A673 (cell line): ENCODE measurements at regions not wholly inside any gene's neighbourhood (a gene's known extent, or its start where the extent isn't known, plus 50 kb on each side); places are given as distances from the start of the nearest gene placed in this dataset.
"Not testable (repeated sequence)": the region's sequence is repeated elsewhere in the genome, so short reads cannot be mapped to it uniquely, and the experiment has no call there.

Experiments used
- BruUV-seq: library from RNA; stranded (reverse); fragments of 400-500 nt; replicated peaks from 2 replicates; lab custom pipeline; 2021; lab: Mats Ljungman, UMichigan
- CTCF ChIA-PET: fragments of 300-600 bp; sonication (Branson Sonifier 250); formaldehyde crosslinking; loops from one replicate; lab custom pipeline; 2022; ENCODE audit warnings: antibody characterized with exemption; lab: Charles Lee
- POLR2A ChIA-PET: fragments of 300-600 bp; sonication (Branson Sonifier 250); formaldehyde crosslinking; loops from one replicate; lab custom pipeline; 2022; ENCODE audit warnings: antibody characterized with exemption; ENCODE audit not compliant: low non-redundant PET; lab: Charles Lee
- DNase-seq: peaks from one replicate; pipeline ENCODE4 v3.0.0-alpha.2; 2015; ENCODE audit warnings: low spot score
- H3K27ac ChIP-seq: fragments of 200-600 bp; sonication (generic); 2 replicates; pipeline ENCODE4 v1.5.1; 2016; ENCODE audit warnings: mixed run types, low read depth, mild to moderate bottlenecking, mixed read lengths, antibody characterized with exemption, low read length; ENCODE audit not compliant: poor library complexity, severe bottlenecking
- H3K27me3 ChIP-seq: fragments of 200-600 bp; sonication (generic); replicated peaks from 2 replicates; pipeline ENCODE4 v1.6.1; 2017; ENCODE audit warnings: mixed run types, low read depth, mild to moderate bottlenecking, mixed read lengths, antibody characterized with exemption, low read length; ENCODE audit not compliant: insufficient read depth, poor library complexity
- H3K36me3 ChIP-seq: fragments of 200-600 bp; sonication (generic); 2 replicates; pipeline ENCODE4 v1.6.1; 2016; ENCODE audit warnings: mixed run types, mild to moderate bottlenecking, mixed read lengths, antibody characterized with exemption, low read length; ENCODE audit not compliant: insufficient read depth, poor library complexity, severe bottlenecking
- H3K4me1 ChIP-seq: fragments of 200-600 bp; sonication (generic); 2 replicates; pipeline ENCODE4 v1.6.1; 2017; ENCODE audit warnings: mixed run types, mild to moderate bottlenecking, mixed read lengths, antibody characterized with exemption, low read length; ENCODE audit not compliant: insufficient read depth, poor library complexity, severe bottlenecking
- H3K4me3 ChIP-seq: fragments of 200-600 bp; sonication (generic); 2 replicates; pipeline ENCODE4 v1.5.1; 2016; ENCODE audit warnings: low read depth, mixed run types, mild to moderate bottlenecking, mixed read lengths, low read length; ENCODE audit not compliant: poor library complexity, severe bottlenecking
- H3K9me3 ChIP-seq: fragments of 200-600 bp; sonication (generic); 2 replicates; pipeline ENCODE4 v1.6.1; 2016; ENCODE audit warnings: mixed run types, low read depth, mild to moderate bottlenecking, mixed read lengths, antibody characterized with exemption, low read length; ENCODE audit not compliant: poor library complexity, severe bottlenecking
- CTCF ChIP-seq: fragments of 300-800, 200-600 bp; sonication (generic); conservative IDR thresholded peaks from 2 replicates; pipeline ENCODE4 v1.5.1; 2017; ENCODE audit warnings: low read depth, mild to moderate bottlenecking, antibody characterized with exemption, low read length, moderate library complexity, mixed read lengths
- EZH2 ChIP-seq: fragments of 200-600 bp; sonication (generic); IDR thresholded peaks from 2 replicates; pipeline ENCODE4 v1.6.1; 2017; ENCODE audit warnings: borderline replicate concordance, low read depth, mild to moderate bottlenecking, mixed read lengths, antibody characterized with exemption, low read length; ENCODE audit not compliant: poor library complexity, severe bottlenecking
- intact Hi-C: fragments of 100-400 bp; cut with micrococcal nuclease; formaldehyde crosslinking; loops from one replicate; pipeline ENCODE4 v1.10.0; 2022; ENCODE audit not compliant: unreplicated experiment

GRCh38 chr12:76936275-76937193, 57.7 kb upstream of the CSRP2 start:
- H3K4me1 ChIP-seq, result no peaks in the 10 kb centered on the region
- H3K36me3 ChIP-seq, result no peaks in the 10 kb centered on the region
- no peaks in the 10 kb centered on the region for H3K27me3 ChIP-seq
- BruUV-seq, result no TSS peak
- H3K9me3 ChIP-seq, result no peaks in the 10 kb centered on the region
- ChIA-PET CTCF (interaction anchor here (0.7 kb wide), 1 partner anchor 116 kb away, joined by 3 read pairs; no protein-coding TSS in a partner anchor), POLR2A (interaction anchor here (0.7 kb wide), 1 partner anchor 376 kb away, joined by 4 read pairs; no protein-coding TSS in a partner anchor)
- H3K27ac ChIP-seq, result no peak overlapping the region
- no peak for DNase-seq
- no peak overlapping the region for H3K4me3 ChIP-seq
- TF ChIP-seq EZH2 (no peak), CTCF (no peak)
- intact Hi-C loops, result no loop called here

GRCh38 chr12:76933392-76933791, 54.6 kb upstream of the CSRP2 start:
- intact Hi-C loops, H3K4me1 ChIP-seq, H3K9me3 ChIP-seq, CTCF ChIA-PET, DNase-seq, H3K27ac ChIP-seq, H3K36me3 ChIP-seq, BruUV-seq, POLR2A ChIA-PET, H3K4me3 ChIP-seq, H3K27me3 ChIP-seq: not testable (repeated sequence)

DNA sequence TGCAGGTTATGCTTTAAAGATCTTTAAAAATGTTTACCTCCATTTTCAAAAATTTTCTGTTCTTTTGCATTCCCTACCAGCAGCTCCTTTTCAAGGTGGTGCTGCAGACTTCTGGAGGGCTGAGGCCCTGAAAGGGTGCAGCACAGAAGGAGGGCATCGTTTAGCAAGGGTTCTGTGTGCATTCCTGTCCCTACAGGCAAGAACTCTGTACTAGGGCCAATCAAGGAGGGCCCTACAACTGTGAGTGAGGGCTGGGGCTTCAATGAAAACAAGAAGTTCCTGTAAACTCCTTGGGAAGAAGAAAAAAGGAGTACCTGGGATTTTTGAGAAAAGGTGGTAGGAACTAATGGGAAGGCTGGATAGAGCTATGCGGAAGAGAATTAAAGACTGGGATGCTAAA, 50.7 kb upstream of the CSRP2 start:
- ChIA-PET CTCF (interaction anchor here (0.6 kb wide), 1 partner anchor 9 kb away, joined by 4 read pairs; no protein-coding TSS in a partner anchor), POLR2A (no interaction called here)
- Histone ChIP-seq H3K4me3 (no peak overlapping the region), H3K9me3 (no peaks in the 10 kb centered on the region), H3K36me3 (no peaks in the 10 kb centered on the region), H3K27ac (no peak overlapping the region), H3K27me3 (no peaks in the 10 kb centered on the region), H3K4me1 (peaks cover 5% of the 10 kb centered on the region)
- BruUV-seq, result no TSS peak
- DNase-seq, result no peak
- intact Hi-C loops, result no loop called here
- no peak for TF ChIP-seq CTCF
- no peak for TF ChIP-seq EZH2
